OCI-LY3 (cell line): ENCODE measurements at regions not wholly inside any gene's neighbourhood (a gene's known extent, or its start where the extent isn't known, plus 50 kb on each side); places are given as distances from the start of the nearest gene placed in this dataset.

Experiments used
- H2AFZ ChIP-seq: fragments of 200-600, 300-600 bp; shearing (Covaris generic); 2 replicates; pipeline ENCODE4 v1.6.0; 2014; ENCODE audit warnings: antibody characterized with exemption, low read depth, low read length
- H3K27ac ChIP-seq: fragments of 200-600, 300-600 bp; sonication (generic); 2 replicates; pipeline ENCODE4 v1.5.1; 2014; ENCODE audit warnings: mild to moderate bottlenecking, low read length, moderate library complexity, mixed read lengths
- H3K27me3 ChIP-seq: fragments of 200-600, 300-600 bp; sonication (generic); 2 replicates; pipeline ENCODE4 v1.6.1; 2014; ENCODE audit warnings: low read depth, low read length, mixed read lengths
- H3K36me3 ChIP-seq: fragments of 200-600, 300-600 bp; sonication (generic); replicated peaks from 2 replicates; pipeline ENCODE3; 2014; ENCODE audit warnings: low read depth, low read length, mixed read lengths
- H3K4me1 ChIP-seq: fragments of 300-600, 200-600 bp; sonication (generic); 2 replicates; pipeline ENCODE4 v1.6.1; 2014; ENCODE audit warnings: low read length, mixed read lengths
- H3K4me2 ChIP-seq: fragments of 200-600, 300-600 bp; sonication (generic); 2 replicates; pipeline ENCODE4 v1.6.1; 2014; ENCODE audit warnings: low read length, mixed read lengths
- H3K4me3 ChIP-seq: fragments of 300-600, 200-600 bp; sonication (generic); 2 replicates; pipeline ENCODE4 v1.5.1; 2014; ENCODE audit warnings: antibody characterized with exemption, mild to moderate bottlenecking, low read length, moderate library complexity
- H3K79me2 ChIP-seq: fragments of 300-600, 200-600 bp; shearing (Covaris generic); 2 replicates; pipeline ENCODE4 v1.6.1; 2014; ENCODE audit warnings: mild to moderate bottlenecking, low read length, mixed read lengths
- H3K9ac ChIP-seq: fragments of 300-600, 200-600 bp; shearing (Covaris generic); 2 replicates; pipeline ENCODE4 v1.6.0; 2014; ENCODE audit warnings: mild to moderate bottlenecking, low read length, moderate library complexity
- H3K9me3 ChIP-seq: fragments of 200-600, 300-600 bp; shearing (Covaris generic); 2 replicates; pipeline ENCODE4 v1.6.1; 2014; ENCODE audit warnings: low read length, mixed read lengths; ENCODE audit not compliant: insufficient read depth
- H4K20me1 ChIP-seq: fragments of 200-600, 300-600 bp; sonication (generic); 2 replicates; pipeline ENCODE4 v1.6.1; 2016; ENCODE audit warnings: low read length, mixed read lengths; ENCODE audit not compliant: insufficient read depth
- CTCF ChIP-seq: fragments of 200-600, 300-600 bp; sonication (generic); IDR thresholded peaks from 2 replicates; pipeline ENCODE4 v1.5.1; 2014; ENCODE audit warnings: antibody characterized with exemption, low read length, low read depth
- EZH2phosphoT487 ChIP-seq: fragments of 200-600 bp; shearing (Covaris generic); IDR thresholded peaks from 2 replicates; pipeline ENCODE4 v1.6.1; 2018; ENCODE audit warnings: antibody characterized with exemption, mixed run types, low read depth

GRCh38 chr14:82549306-82549990 lies 1015.8 kb upstream of the SEL1L start:
- H3K9me3 ChIP-seq = no peaks in the 10 kb centered on the region

GRCh38 chr14:82562881-82563280 lies 1029.2 kb upstream of the SEL1L start:
- no peak overlapping the region for H2AFZ ChIP-seq
- no peak overlapping the region for H3K4me2 ChIP-seq
- H4K20me1 ChIP-seq = no peaks in the 10 kb centered on the region
- H3K27me3 ChIP-seq = no peaks in the 10 kb centered on the region
- no peak overlapping the region for H3K9ac ChIP-seq
- H3K79me2 ChIP-seq = no peaks in the 10 kb centered on the region
- H3K9me3 ChIP-seq = no peaks in the 10 kb centered on the region
- H3K36me3 ChIP-seq = no peaks in the 10 kb centered on the region
- H3K4me1 ChIP-seq = no peaks in the 10 kb centered on the region
- H3K27ac ChIP-seq = no peak overlapping the region
- TF ChIP-seq CTCF = no peak
- TF ChIP-seq EZH2phosphoT487 = no peak
- no peak overlapping the region for H3K4me3 ChIP-seq

More at GRCh38 chr14:82549306-82549990, 1015.8 kb upstream of the SEL1L start:
- Histone ChIP-seq H3K4me2 (no peak overlapping the region), H3K27ac (no peak overlapping the region), H3K4me1 (peaks cover 11% of the 10 kb centered on the region), H3K36me3 (no peaks in the 10 kb centered on the region), H4K20me1 (0 out of 2 replicates have a peak, but pooled peaks cover 4% of the 10 kb centered on the region), H2AFZ (no peak overlapping the region), H3K27me3 (no peaks in the 10 kb centered on the region), H3K79me2 (no peaks in the 10 kb centered on the region), H3K9ac (no peak overlapping the region), H3K4me3 (no peak overlapping the region)
- TF ChIP-seq CTCF = no peak
- TF ChIP-seq EZH2phosphoT487 = no peak

GRCh38 chr14:82565825-82566224 lies 1032.2 kb upstream of the SEL1L start:
- H3K27me3 ChIP-seq = no peaks in the 10 kb centered on the region
- H3K4me3 ChIP-seq = no peak overlapping the region
- H3K27ac ChIP-seq = no peak overlapping the region
- no peak for TF ChIP-seq CTCF
- no peak for TF ChIP-seq EZH2phosphoT487
- H3K9ac ChIP-seq = no peak overlapping the region
- no peaks in the 10 kb centered on the region for H4K20me1 ChIP-seq
- H3K4me2 ChIP-seq = no peak overlapping the region
- H3K79me2 ChIP-seq = no peaks in the 10 kb centered on the region
- no peaks in the 10 kb centered on the region for H3K36me3 ChIP-seq
- H3K4me1 ChIP-seq = no peaks in the 10 kb centered on the region
- no peaks in the 10 kb centered on the region for H3K9me3 ChIP-seq
- H2AFZ ChIP-seq = no peak overlapping the region

- H3K79me2 ChIP-seq = no peaks in the 10 kb centered on the region
- H3K27ac ChIP-seq = no peak overlapping the region
- no peak overlapping the region for H2AFZ ChIP-seq
- no peaks in the 10 kb centered on the region for H4K20me1 ChIP-seq
- no peak overlapping the region for H3K9ac ChIP-seq
- H3K4me3 ChIP-seq = no peak overlapping the region
- H3K36me3 ChIP-seq = no peaks in the 10 kb centered on the region
- H3K4me1 ChIP-seq = no peaks in the 10 kb centered on the region
- no peaks in the 10 kb centered on the region for H3K9me3 ChIP-seq
- no peak overlapping the region for H3K4me2 ChIP-seq
- H3K27me3 ChIP-seq = no peaks in the 10 kb centered on the region
- TF ChIP-seq EZH2phosphoT487 (no peak), CTCF (no peak)
Measured at GRCh38 chr14:82587226-82587625, 1053.6 kb upstream of the SEL1L start.
